ENCODE measurements at regions not wholly inside any gene's neighbourhood (a gene's known extent, or its start where the extent isn't known, plus 50 kb on each side); places are given as distances from the start of the nearest gene placed in this dataset.

GRCh38 chr14:95021588-95021987 is 135.7 kb downstream of the DICER1 start:
- peaks cover 43% of the 10 kb centered on the region for H3K4me1 ChIP-seq (ENCODE audit: control insufficient read depth, low read length)
- peak overlapping the region; percentile 43 for H3K27ac ChIP-seq (ENCODE audit: low read depth, low read length)
- TF ChIP-seq EZH2phosphoT487 (IDR thresholded peaks at IDR 0.05; ENCODE audit: borderline replicate concordance, low read length) (no peak), CTCF (IDR thresholded peaks at IDR 0.05; ENCODE audit: low read depth, low read length, poor library complexity, severe bottlenecking) (peak; percentile 52)
- peak overlapping the region; percentile 37 for H3K4me3 ChIP-seq (ENCODE audit: low read length)
- no peaks in the 10 kb centered on the region for H3F3A ChIP-seq (ENCODE audit: control insufficient read depth, insufficient read depth)
- peak overlapping the region; percentile 48 for H3K4me2 ChIP-seq (ENCODE audit: low read length)
- H4K20me1 ChIP-seq (ENCODE audit: control insufficient read depth, insufficient read depth, low read depth, low read length): no peaks in the 10 kb centered on the region
- H3K9me2 ChIP-seq (replicated peaks; ENCODE audit: control insufficient read depth, low read length): no peaks in the 10 kb centered on the region
- no peaks in the 10 kb centered on the region for H3K79me2 ChIP-seq (ENCODE audit: control insufficient read depth, low read length)
- H3K9me3 ChIP-seq (ENCODE audit: control insufficient read depth, insufficient read depth, low read length): no peaks in the 10 kb centered on the region
- H3K36me3 ChIP-seq (ENCODE audit: control insufficient read depth, low read length): no peaks in the 10 kb centered on the region
- no peaks in the 10 kb centered on the region for H3K27me3 ChIP-seq (ENCODE audit: control insufficient read depth, low read length)

GRCh38 chr14:95018821-95019220 is 138.5 kb downstream of the DICER1 start:
- Histone ChIP-seq H3K27me3 (ENCODE audit: control insufficient read depth, low read length) (no peaks in the 10 kb centered on the region), H3K27ac (ENCODE audit: low read depth, low read length) (no peak overlapping the region), H3K36me3 (ENCODE audit: control insufficient read depth, low read length) (no peaks in the 10 kb centered on the region), H4K20me1 (ENCODE audit: control insufficient read depth, insufficient read depth, low read depth, low read length) (no peaks in the 10 kb centered on the region), H3K4me1 (ENCODE audit: control insufficient read depth, low read length) (peaks cover 36% of the 10 kb centered on the region), H3K4me3 (ENCODE audit: low read length) (no peak overlapping the region), H3K4me2 (ENCODE audit: low read length) (no peak overlapping the region), H3K9me3 (ENCODE audit: control insufficient read depth, insufficient read depth, low read length) (peaks cover 5% of the 10 kb centered on the region; the same call in 1 of the 2 replicates), H3K79me2 (ENCODE audit: control insufficient read depth, low read length) (no peaks in the 10 kb centered on the region), H3K9me2 (replicated peaks; ENCODE audit: control insufficient read depth, low read length) (no peaks in the 10 kb centered on the region), H3F3A (ENCODE audit: control insufficient read depth, insufficient read depth) (no peaks in the 10 kb centered on the region)
- no peak for TF ChIP-seq EZH2phosphoT487 (IDR thresholded peaks at IDR 0.05; ENCODE audit: borderline replicate concordance, low read length)
- TF ChIP-seq CTCF (IDR thresholded peaks at IDR 0.05; ENCODE audit: low read depth, low read length, poor library complexity, severe bottlenecking): no peak

- H3K9me3 ChIP-seq (ENCODE audit: control insufficient read depth, insufficient read depth, low read length): peaks cover 5% of the 10 kb centered on the region; the same call in 1 of the 2 replicates
- H3K4me3 ChIP-seq (ENCODE audit: low read length): no peak overlapping the region
- no peak overlapping the region for H3K27ac ChIP-seq (ENCODE audit: low read depth, low read length)
- H4K20me1 ChIP-seq (ENCODE audit: control insufficient read depth, insufficient read depth, low read depth, low read length): no peaks in the 10 kb centered on the region
- no peak overlapping the region for H3K4me2 ChIP-seq (ENCODE audit: low read length)
- TF ChIP-seq CTCF (IDR thresholded peaks at IDR 0.05; ENCODE audit: low read depth, low read length, poor library complexity, severe bottlenecking) (no peak), EZH2phosphoT487 (IDR thresholded peaks at IDR 0.05; ENCODE audit: borderline replicate concordance, low read length) (no peak)
- no peaks in the 10 kb centered on the region for H3K27me3 ChIP-seq (ENCODE audit: control insufficient read depth, low read length)
- H3K4me1 ChIP-seq (ENCODE audit: control insufficient read depth, low read length): peaks cover 12% of the 10 kb centered on the region
- no peaks in the 10 kb centered on the region for H3K9me2 ChIP-seq (replicated peaks; ENCODE audit: control insufficient read depth, low read length)
- H3F3A ChIP-seq (ENCODE audit: control insufficient read depth, insufficient read depth): no peaks in the 10 kb centered on the region
- no peaks in the 10 kb centered on the region for H3K79me2 ChIP-seq (ENCODE audit: control insufficient read depth, low read length)
- H3K36me3 ChIP-seq (ENCODE audit: control insufficient read depth, low read length): no peaks in the 10 kb centered on the region
Measured at GRCh38 chr14:95015046-95015445, 142.3 kb downstream of the DICER1 start.

All from DOHH2 (cell line).